ENCODE measurements at regions not wholly inside any gene's neighbourhood (a gene's known extent, or its start where the extent isn't known, plus 50 kb on each side); places are given as distances from the start of the nearest gene placed in this dataset.

- H3K27me3 ChIP-seq: no peaks in the 10 kb centered on the region
- no peaks in the 10 kb centered on the region for H3K36me3 ChIP-seq
- H3K4me3 ChIP-seq: no peak overlapping the region
- WGBS, 2 donors: 59 to 76% methylated on average over 1 of the region's 1 CpG
- H3K9me3 ChIP-seq: no peaks in the 10 kb centered on the region
- no peak for TF ChIP-seq POLR2A (IDR thresholded peaks at IDR 0.05)
- no peak overlapping the region for H3K27ac ChIP-seq
- intact Hi-C loops (cut with DNase I): no loop called here
- no peak for DNase-seq
- no peaks in the 10 kb centered on the region for H3K4me1 ChIP-seq
Observed at GRCh38 chr4:170724191-170724590, 634.4 kb upstream of the AADAT start.

GRCh38 chr4:170723171-170723570 lies 633.4 kb upstream of the AADAT start:
- Histone ChIP-seq H3K27ac (no peak overlapping the region), H3K4me3 (no peak overlapping the region), H3K4me1 (no peaks in the 10 kb centered on the region), H3K9me3 (no peaks in the 10 kb centered on the region), H3K27me3 (no peaks in the 10 kb centered on the region), H3K36me3 (no peaks in the 10 kb centered on the region)
- no peak for TF ChIP-seq CTCF (IDR thresholded peaks at IDR 0.05)
- no peak for TF ChIP-seq POLR2A (IDR thresholded peaks at IDR 0.05)
- intact Hi-C loops (cut with DNase I): no loop called here
- WGBS, 2 donors: 58 to 67% methylated on average over 2 of the region's 2 CpGs
- no peak for DNase-seq

GRCh38 chr4:170721812-170722373 lies 632.1 kb upstream of the AADAT start:
- intact Hi-C loops (cut with DNase I): no loop called here
- no peak overlapping the region for H3K4me3 ChIP-seq
- H3K9me3 ChIP-seq: no peaks in the 10 kb centered on the region
- no peak overlapping the region for H3K27ac ChIP-seq
- H3K4me1 ChIP-seq: no peaks in the 10 kb centered on the region
- no peaks in the 10 kb centered on the region for H3K27me3 ChIP-seq
- TF ChIP-seq CTCF (IDR thresholded peaks at IDR 0.05) (no peak), POLR2A (IDR thresholded peaks at IDR 0.05) (no peak)
- no peak for DNase-seq
- 50 to 78% methylated on average over 1 of the region's 1 CpG for WGBS, 2 donors
- H3K36me3 ChIP-seq: no peaks in the 10 kb centered on the region

GRCh38 chr4:170716868-170717267 lies 627.1 kb upstream of the AADAT start:
- no peak for DNase-seq
- no peak overlapping the region for H3K27ac ChIP-seq
- TF ChIP-seq CTCF (IDR thresholded peaks at IDR 0.05) (no peak), POLR2A (IDR thresholded peaks at IDR 0.05) (no peak)
- no peaks in the 10 kb centered on the region for H3K4me1 ChIP-seq
- H3K36me3 ChIP-seq: no peaks in the 10 kb centered on the region
- no peaks in the 10 kb centered on the region for H3K27me3 ChIP-seq
- H3K9me3 ChIP-seq: no peaks in the 10 kb centered on the region
- intact Hi-C loops (cut with DNase I): no loop called here
- no peak overlapping the region for H3K4me3 ChIP-seq
- WGBS, 2 donors: 86 to 92% methylated on average over 1 of the region's 1 CpG

- TF ChIP-seq CTCF (IDR thresholded peaks at IDR 0.05) (no peak), POLR2A (IDR thresholded peaks at IDR 0.05) (no peak)
- intact Hi-C loops (cut with DNase I): no loop called here
- H3K9me3 ChIP-seq: no peaks in the 10 kb centered on the region
- no peaks in the 10 kb centered on the region for H3K36me3 ChIP-seq
- no peak for DNase-seq
- H3K27ac ChIP-seq: no peak overlapping the region
- H3K27me3 ChIP-seq: no peaks in the 10 kb centered on the region
- 72 to 77% methylated on average over 3 of the region's 3 CpGs for WGBS, 2 donors
- H3K4me1 ChIP-seq: no peaks in the 10 kb centered on the region
- no peak overlapping the region for H3K4me3 ChIP-seq
Observed at GRCh38 chr4:170705907-170706306, 616.2 kb upstream of the AADAT start.

- H3K4me1 ChIP-seq: no peaks in the 10 kb centered on the region
- no peak for TF ChIP-seq POLR2A (IDR thresholded peaks at IDR 0.05)
- TF ChIP-seq CTCF (IDR thresholded peaks at IDR 0.05): no peak
- H3K27me3 ChIP-seq: no peaks in the 10 kb centered on the region
- DNase-seq: no peak
- no peak overlapping the region for H3K27ac ChIP-seq
- intact Hi-C loops (cut with DNase I): no loop called here
- H3K36me3 ChIP-seq: no peaks in the 10 kb centered on the region
- H3K4me3 ChIP-seq: no peak overlapping the region
- 83 to 91% methylated on average over 5 of the region's 5 CpGs for WGBS, 2 donors
- no peaks in the 10 kb centered on the region for H3K9me3 ChIP-seq
Observed at GRCh38 chr4:170700064-170700463, 610.3 kb upstream of the AADAT start.

Measured in esophagus squamous epithelium (tissue), 5 donors.